ENCODE measurements at regions not wholly inside any gene's neighbourhood (a gene's known extent, or its start where the extent isn't known, plus 50 kb on each side); places are given as distances from the start of the nearest gene placed in this dataset.

DNA sequence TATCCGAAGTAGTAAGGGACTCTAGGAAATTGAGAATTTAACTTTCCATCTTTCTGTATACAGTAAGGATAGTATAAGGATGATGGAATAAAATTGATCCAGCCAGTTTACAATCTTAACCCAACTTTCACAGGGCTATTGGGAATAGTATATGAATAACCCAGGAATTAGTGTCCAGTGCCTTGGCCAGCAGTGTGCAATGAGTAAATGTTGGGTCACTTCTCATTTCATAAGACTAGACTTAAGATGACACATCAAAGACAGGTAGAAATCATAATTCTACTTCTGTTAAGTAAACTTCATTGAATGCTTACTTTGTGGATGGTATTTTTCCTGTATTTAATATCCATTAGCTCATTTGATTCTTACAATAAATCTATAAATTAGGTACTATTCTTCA lies 949.6 kb upstream of the GOT2 start:
- Mint-ChIP-seq H3K36me3 (ENCODE audit: unreplicated experiment) (no peaks in the 10 kb centered on the region), H3K9me3 (ENCODE audit: unreplicated experiment) (peaks cover 12% of the 10 kb centered on the region), H3K27me3 (ENCODE audit: unreplicated experiment) (no peaks in the 10 kb centered on the region), H3K27ac (ENCODE audit: unreplicated experiment) (no peak overlapping the region), H3K4me1 (ENCODE audit: unreplicated experiment) (peaks cover 10% of the 10 kb centered on the region), H3K4me3 (ENCODE audit: unreplicated experiment) (no peak overlapping the region)
- TF ChIP-seq, protein P1, sequence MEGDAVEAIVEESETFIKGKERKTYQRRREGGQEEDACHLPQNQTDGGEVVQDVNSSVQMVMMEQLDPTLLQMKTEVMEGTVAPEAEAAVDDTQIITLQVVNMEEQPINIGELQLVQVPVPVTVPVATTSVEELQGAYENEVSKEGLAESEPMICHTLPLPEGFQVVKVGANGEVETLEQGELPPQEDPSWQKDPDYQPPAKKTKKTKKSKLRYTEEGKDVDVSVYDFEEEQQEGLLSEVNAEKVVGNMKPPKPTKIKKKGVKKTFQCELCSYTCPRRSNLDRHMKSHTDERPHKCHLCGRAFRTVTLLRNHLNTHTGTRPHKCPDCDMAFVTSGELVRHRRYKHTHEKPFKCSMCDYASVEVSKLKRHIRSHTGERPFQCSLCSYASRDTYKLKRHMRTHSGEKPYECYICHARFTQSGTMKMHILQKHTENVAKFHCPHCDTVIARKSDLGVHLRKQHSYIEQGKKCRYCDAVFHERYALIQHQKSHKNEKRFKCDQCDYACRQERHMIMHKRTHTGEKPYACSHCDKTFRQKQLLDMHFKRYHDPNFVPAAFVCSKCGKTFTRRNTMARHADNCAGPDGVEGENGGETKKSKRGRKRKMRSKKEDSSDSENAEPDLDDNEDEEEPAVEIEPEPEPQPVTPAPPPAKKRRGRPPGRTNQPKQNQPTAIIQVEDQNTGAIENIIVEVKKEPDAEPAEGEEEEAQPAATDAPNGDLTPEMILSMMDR (IDR thresholded peaks at IDR 0.05), result no peak
- DNase-seq (ENCODE audit: extremely low spot score, unreplicated experiment), result no peak

DNA sequence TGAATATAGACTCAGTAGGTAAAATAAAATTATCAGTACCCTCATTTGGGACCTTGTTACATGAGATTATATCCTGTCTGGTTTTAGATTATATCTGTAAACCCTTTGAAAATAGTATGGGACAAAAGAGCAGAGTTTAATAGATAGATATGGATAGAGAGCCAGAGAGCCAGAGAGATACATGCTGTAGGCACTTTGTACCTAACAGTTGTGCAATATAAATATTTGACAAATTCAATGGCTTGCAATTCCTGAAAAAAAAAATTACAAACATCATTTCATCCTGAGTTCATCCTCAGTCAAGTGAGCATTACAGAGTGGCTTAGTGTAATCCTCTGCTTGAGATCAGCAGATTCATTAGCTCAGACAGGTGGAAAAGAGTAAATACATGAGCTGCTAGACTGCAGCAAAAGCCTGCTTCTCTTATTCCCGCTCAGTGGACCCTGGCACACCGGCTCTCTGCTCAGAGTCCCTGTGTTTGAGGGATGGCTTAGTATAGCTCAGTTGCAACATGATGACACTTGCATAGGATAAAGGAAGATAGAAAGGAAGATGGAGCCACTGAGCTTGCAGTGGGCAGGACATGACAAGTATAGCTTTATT lies 931.6 kb upstream of the GOT2 start:
- Mint-ChIP-seq H3K27ac (ENCODE audit: unreplicated experiment) (no peak overlapping the region), H3K9me3 (ENCODE audit: unreplicated experiment) (peaks cover 11% of the 10 kb centered on the region), H3K4me1 (ENCODE audit: unreplicated experiment) (peaks cover 2% of the 10 kb centered on the region), H3K27me3 (ENCODE audit: unreplicated experiment) (no peaks in the 10 kb centered on the region), H3K4me3 (ENCODE audit: unreplicated experiment) (no peak overlapping the region), H3K36me3 (ENCODE audit: unreplicated experiment) (peaks cover 5% of the 10 kb centered on the region)
- DNase-seq (ENCODE audit: extremely low spot score, unreplicated experiment), result no peak
- TF ChIP-seq, protein P1 (IDR thresholded peaks at IDR 0.05), result no peak

DNA sequence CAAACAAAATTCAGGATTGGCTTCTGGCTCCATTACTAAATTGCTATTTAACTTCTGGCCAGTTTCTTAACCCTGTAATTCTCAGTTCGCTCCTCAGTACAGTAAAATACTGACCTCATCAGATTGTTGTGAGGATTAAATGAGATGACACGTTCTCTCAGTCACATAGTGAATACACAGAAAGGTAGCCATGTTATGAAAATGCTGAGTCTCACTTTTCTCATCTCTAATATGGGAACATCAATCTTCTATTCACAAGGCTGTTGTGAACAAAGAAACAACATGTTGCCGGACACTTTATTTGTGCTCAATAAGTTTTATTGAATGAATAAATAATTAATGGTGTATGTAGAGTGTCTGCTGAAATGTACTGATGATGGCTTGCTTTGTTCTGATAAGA lies 924.5 kb upstream of the GOT2 start:
- H3K4me1 Mint-ChIP-seq (ENCODE audit: unreplicated experiment), result no peaks in the 10 kb centered on the region
- H3K27me3 Mint-ChIP-seq (ENCODE audit: unreplicated experiment), result no peaks in the 10 kb centered on the region
- TF ChIP-seq, protein P1 (IDR thresholded peaks at IDR 0.05), result no peak
- no peak overlapping the region for H3K27ac Mint-ChIP-seq (ENCODE audit: unreplicated experiment)
- no peaks in the 10 kb centered on the region for H3K9me3 Mint-ChIP-seq (ENCODE audit: unreplicated experiment)
- no peak overlapping the region for H3K4me3 Mint-ChIP-seq (ENCODE audit: unreplicated experiment)
- DNase-seq (ENCODE audit: extremely low spot score, unreplicated experiment), result no peak
- H3K36me3 Mint-ChIP-seq (ENCODE audit: unreplicated experiment), result no peaks in the 10 kb centered on the region

DNA sequence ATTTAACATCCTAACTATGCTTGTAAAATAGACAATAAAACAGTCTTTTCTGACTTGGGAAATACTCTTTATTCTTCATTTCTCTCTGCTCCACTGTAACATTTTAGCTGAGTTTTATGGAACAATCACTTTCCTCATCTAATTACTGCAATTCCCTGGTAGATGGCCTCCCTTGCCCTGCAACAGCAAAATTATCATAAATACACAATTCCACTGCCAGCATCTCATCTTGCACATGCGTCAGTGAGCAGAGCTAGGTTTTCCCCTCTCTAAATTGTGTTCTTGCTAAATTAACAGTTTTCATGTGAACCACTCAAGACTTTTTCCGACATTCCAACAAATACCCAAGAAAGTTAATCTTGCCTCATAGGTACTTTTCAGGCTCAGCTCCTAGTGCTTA lies 920.9 kb upstream of the GOT2 start:
- TF ChIP-seq, protein P1 (IDR thresholded peaks at IDR 0.05), result no peak
- Mint-ChIP-seq H3K4me1 (ENCODE audit: unreplicated experiment) (no peaks in the 10 kb centered on the region), H3K4me3 (ENCODE audit: unreplicated experiment) (no peak overlapping the region), H3K27ac (ENCODE audit: unreplicated experiment) (no peak overlapping the region), H3K36me3 (ENCODE audit: unreplicated experiment) (no peaks in the 10 kb centered on the region), H3K9me3 (ENCODE audit: unreplicated experiment) (peaks cover 4% of the 10 kb centered on the region), H3K27me3 (ENCODE audit: unreplicated experiment) (no peaks in the 10 kb centered on the region)
- DNase-seq (ENCODE audit: extremely low spot score, unreplicated experiment), result no peak

DNA sequence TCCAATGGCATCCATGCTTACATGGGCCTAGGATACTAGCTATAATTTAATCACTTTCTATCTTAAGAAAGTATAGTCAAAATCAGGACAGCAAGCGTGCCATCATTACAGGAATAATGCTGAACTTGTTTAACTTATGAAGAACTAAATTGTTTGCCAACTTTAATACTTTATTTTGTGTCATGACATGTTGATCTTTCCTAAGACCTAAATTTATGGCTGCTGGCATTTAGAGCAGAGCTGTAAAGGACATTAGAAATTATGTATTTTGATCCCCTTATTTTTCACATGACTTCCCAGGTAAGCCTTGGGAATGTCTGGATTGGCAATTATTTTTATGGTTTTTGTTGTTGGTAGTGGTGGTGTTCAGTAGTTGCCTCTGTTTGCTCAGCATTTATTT lies 920.3 kb upstream of the GOT2 start:
- Mint-ChIP-seq H3K36me3 (ENCODE audit: unreplicated experiment) (no peaks in the 10 kb centered on the region), H3K4me1 (ENCODE audit: unreplicated experiment) (no peaks in the 10 kb centered on the region), H3K27me3 (ENCODE audit: unreplicated experiment) (no peaks in the 10 kb centered on the region), H3K4me3 (ENCODE audit: unreplicated experiment) (no peak overlapping the region), H3K27ac (ENCODE audit: unreplicated experiment) (no peak overlapping the region), H3K9me3 (ENCODE audit: unreplicated experiment) (peaks cover 5% of the 10 kb centered on the region)
- DNase-seq (ENCODE audit: extremely low spot score, unreplicated experiment), result no peak
- TF ChIP-seq, protein P1 (IDR thresholded peaks at IDR 0.05), result no peak
